ENCODE measurements at regions not wholly inside any gene's neighbourhood (a gene's known extent, or its start where the extent isn't known, plus 50 kb on each side); places are given as distances from the start of the nearest gene placed in this dataset.

- DNase-seq, result no peak
- Mint-ChIP-seq H3K27me3 (ENCODE audit: low read depth) (peaks cover 20% of the 10 kb centered on the region), H3K4me3 (no peak overlapping the region; a peak in 1 of 5 replicates)
Observed at GRCh38 chr12:113577464-113578129, 105.9 kb upstream of the LHX5 start.

More at GRCh38 chr12:113577464-113578129, 105.9 kb upstream of the LHX5 start:
- no peak overlapping the region for H2AFZ ChIP-seq (ENCODE audit: low read length)
- no peak overlapping the region; the same call in 1 of the 2 replicates for H3K14ac ChIP-seq (ENCODE audit: insufficient read depth, low read length)
- Mint-ChIP-seq H3K36me3 (ENCODE audit: insufficient read depth in 1 of 3, low read depth in 3 of 3) (peaks cover 10 to 24% (median 14%) of the 10 kb centered on the region in 3 experiments), H3K27ac (no peak overlapping the region), H3K4me1 (peaks cover 24 to 35% of the 10 kb centered on the region in 2 experiments), H3K9me3 (peaks cover 25 to 26% of the 10 kb centered on the region in 2 experiments)
- H2BK12ac ChIP-seq (ENCODE audit: insufficient read length, low read depth, low read length), result no peak overlapping the region
- H3K9me3 ChIP-seq (ENCODE audit: control insufficient read depth, low read depth, low read length), result no peaks in the 10 kb centered on the region
- no peak overlapping the region for H3K9ac ChIP-seq (ENCODE audit: extremely low read depth, insufficient read length, low read length)
- H3K27me3 ChIP-seq (ENCODE audit: insufficient read depth, low read length), result no peaks in the 10 kb centered on the region
- H2BK20ac ChIP-seq (ENCODE audit: low read depth, low read length, poor library complexity, severe bottlenecking), result no peak overlapping the region
- no peak overlapping the region for H3K18ac ChIP-seq (ENCODE audit: insufficient read length, low read depth, low read length)
- no peaks in the 10 kb centered on the region for H3K23me2 ChIP-seq (ENCODE audit: insufficient read length, low read depth, low read length, poor library complexity, severe bottlenecking)
- no peak overlapping the region for H3K56ac ChIP-seq (ENCODE audit: insufficient read length, low read depth, low read length)
- H3K79me2 ChIP-seq (ENCODE audit: insufficient read depth, low read length), result peaks cover 3% of the 10 kb centered on the region; the same call in 1 of the 2 replicates
- no peak overlapping the region for H2BK5ac ChIP-seq (ENCODE audit: insufficient read length, low read length)
- H4K8ac ChIP-seq (replicated peaks; ENCODE audit: insufficient read length, low read depth, low read length), result no peak overlapping the region
- no peak overlapping the region for H4K91ac ChIP-seq (ENCODE audit: insufficient read length, low read depth, low read length)
- no peak overlapping the region for H3K4ac ChIP-seq (ENCODE audit: low read depth, low read length)
- no peaks in the 10 kb centered on the region for H4K20me1 ChIP-seq (ENCODE audit: control insufficient read depth, insufficient read depth, insufficient read length)
- H3K23ac ChIP-seq (ENCODE audit: insufficient read length, low read depth, low read length), result no peak overlapping the region
- H3T11ph ChIP-seq (ENCODE audit: low read length), result no peak overlapping the region
- H3K27ac ChIP-seq (ENCODE audit: insufficient read length, low read depth, low read length), result no peak overlapping the region
- no peak overlapping the region for H2AK5ac ChIP-seq (ENCODE audit: insufficient read length, low read length)
- no peaks in the 10 kb centered on the region; the same call in 1 of the 2 replicates for H3K4me1 ChIP-seq (ENCODE audit: insufficient read depth, low read length)
- no peak for TF ChIP-seq CTCF (conservative IDR thresholded peaks at IDR 0.05)
- H4K5ac ChIP-seq (ENCODE audit: insufficient read length, low read depth, low read length), result no peak overlapping the region
- no peak overlapping the region for H2BK120ac ChIP-seq (ENCODE audit: low read depth, low read length, poor library complexity, severe bottlenecking)
- no peak overlapping the region for H3K4me2 ChIP-seq (ENCODE audit: insufficient read depth, insufficient read length, low read length)
- no peak overlapping the region for H2BK15ac ChIP-seq (ENCODE audit: low read depth, low read length)
- H3K79me1 ChIP-seq (ENCODE audit: insufficient read depth, low read depth, low read length, poor library complexity, severe bottlenecking), result no peaks in the 10 kb centered on the region
- WGBS (ENCODE audit: extremely low coverage, insufficient read length, low lambda C conversion rate), result no CpG with 5 or more reads among the region's 7 CpGs

All from H9 (cell line).